Muscle of arm (tissue), 1 donor: ENCODE measurements at regions not wholly inside any gene's neighbourhood (a gene's known extent, or its start where the extent isn't known, plus 50 kb on each side); places are given as distances from the start of the nearest gene placed in this dataset.

ENCODE experiments used
- DNase-seq: peaks from one replicate; pipeline ENCODE4 v3.0.0-alpha.2; 2013

GRCh38 chr5:4941161-4941560 lies 199.0 kb upstream of the ADAMTS16 start:
- no peak for DNase-seq

GRCh38 chr5:4941957-4942830 lies 197.9 kb upstream of the ADAMTS16 start:
- DNase-seq = no peak

- no peak for DNase-seq
These were observed 197.3 kb upstream of the ADAMTS16 start for GRCh38 chr5:4942831-4943178.

- no peak for DNase-seq
These were observed 194.8 kb upstream of the ADAMTS16 start for GRCh38 chr5:4945296-4945695.

GRCh38 chr5:4947106-4947505 lies 193.0 kb upstream of the ADAMTS16 start:
- DNase-seq = no peak

GRCh38 chr5:4947893-4948536 lies 192.1 kb upstream of the ADAMTS16 start:
- DNase-seq = peak; percentile 12

- DNase-seq = no peak
These were observed 191.0 kb upstream of the ADAMTS16 start for GRCh38 chr5:4949108-4949507.

- DNase-seq = no peak
These were observed 186.6 kb upstream of the ADAMTS16 start for GRCh38 chr5:4953576-4953975.

GRCh38 chr5:4954048-4954447 lies 186.1 kb upstream of the ADAMTS16 start:
- DNase-seq = no peak

- DNase-seq = no peak
These were observed 176.9 kb upstream of the ADAMTS16 start for GRCh38 chr5:4963265-4963664.

- DNase-seq = no peak
These were observed 170.8 kb upstream of the ADAMTS16 start for GRCh38 chr5:4969351-4969750.

GRCh38 chr5:4970171-4970570 lies 170.0 kb upstream of the ADAMTS16 start:
- DNase-seq = no peak

GRCh38 chr5:4976902-4977301 lies 163.2 kb upstream of the ADAMTS16 start:
- DNase-seq = peak; percentile 15

- peak; percentile 28 for DNase-seq
These were observed 162.6 kb upstream of the ADAMTS16 start for GRCh38 chr5:4977416-4978110.

- DNase-seq = no peak
These were observed 159.9 kb upstream of the ADAMTS16 start for GRCh38 chr5:4980201-4980600.

GRCh38 chr5:4981608-4982007 lies 158.5 kb upstream of the ADAMTS16 start:
- DNase-seq = no peak

- DNase-seq = peak; percentile 16
These were observed 156.4 kb upstream of the ADAMTS16 start for GRCh38 chr5:4983701-4984100.

- no peak for DNase-seq
These were observed 155.7 kb upstream of the ADAMTS16 start for GRCh38 chr5:4984461-4984860.

- DNase-seq = no peak
These were observed 152.7 kb upstream of the ADAMTS16 start for GRCh38 chr5:4987431-4987830.

GRCh38 chr5:4989118-4989517 lies 151.0 kb upstream of the ADAMTS16 start:
- DNase-seq = no peak

- DNase-seq = no peak
These were observed 150.1 kb upstream of the ADAMTS16 start for GRCh38 chr5:4990017-4990416.

GRCh38 chr5:4990462-4990861 lies 149.7 kb upstream of the ADAMTS16 start:
- no peak for DNase-seq

- no peak for DNase-seq
These were observed 148.2 kb upstream of the ADAMTS16 start for GRCh38 chr5:4991925-4992324.
